AG09309 (cell line): ENCODE measurements at regions not wholly inside any gene's neighbourhood (a gene's known extent, or its start where the extent isn't known, plus 50 kb on each side); places are given as distances from the start of the nearest gene placed in this dataset.

Source experiments
- DNase-seq: peaks from one replicate; pipeline ENCODE4 v3.0.0-alpha.2; 2010; ENCODE audit warnings: low read depth
- H3K4me3 ChIP-seq: 2 replicates; pipeline ENCODE4 v1.5.1; 2011; ENCODE audit warnings: mild to moderate bottlenecking, low read depth, low read length, moderate library complexity; ENCODE audit not compliant: control insufficient read depth
- CTCF ChIP-seq: IDR thresholded peaks from 2 replicates; pipeline ENCODE4 v1.5.1; 2011; ENCODE audit warnings: mild to moderate bottlenecking, low read depth, low read length, inconsistent platforms; ENCODE audit not compliant: insufficient read depth, control insufficient read depth; ENCODE audit errors: missing control alignments

- TF ChIP-seq CTCF: no peak
- no peak for DNase-seq
- H3K4me3 ChIP-seq: no peak overlapping the region
Observed at GRCh38 chr18:45373286-45373880, 241.9 kb upstream of the SLC14A2 start.

DNA sequence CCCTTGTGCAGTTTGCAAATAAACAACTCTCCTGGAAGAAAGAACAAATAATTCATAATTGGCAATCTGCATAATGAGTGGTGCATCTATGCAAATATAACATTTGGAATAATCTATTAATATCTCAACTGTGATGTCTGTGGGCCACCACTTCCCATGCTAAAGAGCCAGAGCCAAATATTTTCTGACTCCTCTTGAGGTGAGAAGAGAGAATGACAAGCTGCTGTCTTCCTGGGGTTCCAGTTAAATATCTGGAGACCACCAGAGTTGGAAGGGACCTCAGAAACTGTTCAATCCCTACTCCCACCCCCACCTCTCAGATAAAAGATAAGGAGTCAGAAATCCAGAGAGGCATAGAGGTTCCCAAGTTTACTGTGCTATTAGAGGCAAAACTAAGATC, 241.0 kb upstream of the SLC14A2 start:
- no peak for TF ChIP-seq CTCF
- DNase-seq: no peak
- H3K4me3 ChIP-seq: no peak overlapping the region

DNA sequence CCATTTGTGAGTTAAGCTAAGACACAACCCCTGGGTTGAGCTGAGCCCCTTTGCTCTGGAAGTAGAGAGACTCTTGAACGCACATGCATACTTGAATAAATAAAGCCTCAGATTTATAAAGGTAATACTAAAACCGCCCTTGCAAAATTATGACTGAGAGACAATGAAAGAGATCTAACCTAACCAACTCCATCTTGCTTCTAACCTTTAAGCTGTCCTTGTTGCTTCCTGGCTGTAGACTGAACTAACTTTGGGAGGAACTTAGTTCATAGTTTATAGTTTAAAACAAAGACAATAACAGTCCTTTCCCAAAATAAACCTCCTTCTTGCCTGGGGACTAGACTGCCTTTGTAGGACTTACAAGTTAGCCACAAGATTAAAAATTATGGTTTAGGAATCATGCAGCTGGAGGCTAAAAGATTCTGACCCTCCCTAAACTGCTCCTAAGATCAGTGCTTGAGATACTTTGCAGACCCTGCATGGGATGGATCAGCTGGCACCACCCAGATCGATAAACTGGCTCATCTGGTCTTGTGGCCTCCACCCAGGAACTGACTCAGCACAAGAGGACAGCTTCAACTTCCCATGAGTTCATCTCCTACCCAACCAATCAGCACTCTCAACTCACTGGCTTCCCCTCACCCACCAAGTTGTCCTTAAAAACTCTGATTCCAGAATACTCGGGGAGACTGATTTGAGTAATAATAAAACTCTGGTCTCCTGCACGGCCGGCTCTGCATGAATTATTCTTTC, 240.2 kb upstream of the SLC14A2 start:
- DNase-seq: no peak
- no peak overlapping the region for H3K4me3 ChIP-seq
- no peak for TF ChIP-seq CTCF

GRCh38 chr18:45376193-45376592, 239.1 kb upstream of the SLC14A2 start:
- H3K4me3 ChIP-seq: no peak overlapping the region
- TF ChIP-seq CTCF: no peak
- no peak for DNase-seq

- no peak overlapping the region for H3K4me3 ChIP-seq
- no peak for DNase-seq
- no peak for TF ChIP-seq CTCF
Observed at GRCh38 chr18:45378308-45378707, 237.0 kb upstream of the SLC14A2 start.

DNA sequence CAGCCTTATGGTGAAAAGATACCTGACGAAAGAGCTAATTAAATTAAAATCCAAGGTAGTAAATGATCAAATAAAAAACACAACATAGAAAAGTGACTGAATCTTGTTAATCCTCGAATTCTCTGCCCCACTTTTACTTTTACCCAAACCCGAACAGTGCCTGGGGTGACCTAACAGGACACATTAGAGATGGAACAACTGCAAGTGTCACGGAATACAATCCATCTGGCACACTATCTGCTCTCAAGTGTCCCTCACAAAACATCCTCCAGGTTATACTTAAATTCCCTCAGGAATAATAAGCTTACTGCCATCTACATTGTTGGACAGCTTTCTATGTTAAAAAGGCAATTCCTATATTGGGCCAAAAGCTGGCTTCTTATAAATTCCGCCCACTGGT, 236.3 kb upstream of the SLC14A2 start:
- TF ChIP-seq CTCF: no peak
- no peak for DNase-seq
- no peak overlapping the region for H3K4me3 ChIP-seq
